ENCODE measurements at regions not wholly inside any gene's neighbourhood (a gene's known extent, or its start where the extent isn't known, plus 50 kb on each side); places are given as distances from the start of the nearest gene placed in this dataset.

GRCh38 chr7:46695051-46695708 is 774.1 kb upstream of the IGFBP3 start:
- no peak for TF ChIP-seq GATA3 (IDR thresholded peaks at IDR 0.05; ENCODE audit: low read depth, low read length)
- no peak for TF ChIP-seq GATA2 (IDR thresholded peaks at IDR 0.05; ENCODE audit: low read depth, low read length)

All from SH-SY5Y (cell line).